B cell (primary cell): ENCODE measurements at regions not wholly inside any gene's neighbourhood (a gene's known extent, or its start where the extent isn't known, plus 50 kb on each side); places are given as distances from the start of the nearest gene placed in this dataset.

Experiments used
- CTCF ChIP-seq: fragments of 200-600 bp; IDR thresholded peaks from one replicate; pipeline ENCODE4 v1.8.0; 2022; ENCODE audit warnings: antibody characterized with exemption, mild to moderate bottlenecking
- EZH2 ChIP-seq: IDR thresholded peaks from 2 replicates; pipeline ENCODE4 v1.6.1; 2012; ENCODE audit warnings: borderline replicate concordance, low read depth, mild to moderate bottlenecking, moderate library complexity, low read length; ENCODE audit not compliant: insufficient read depth, poor library complexity, severe bottlenecking

- TF ChIP-seq CTCF: no peak
- TF ChIP-seq EZH2: no peak
Observed at GRCh38 chr6:81382852-81383251, 369.6 kb downstream of the TENT5A start.
